Cerebellar cortex (tissue), 1 donor: ENCODE measurements at regions not wholly inside any gene's neighbourhood (a gene's known extent, or its start where the extent isn't known, plus 50 kb on each side); places are given as distances from the start of the nearest gene placed in this dataset.
"Not testable (repeated sequence)": the region's sequence is repeated elsewhere in the genome, so short reads cannot be mapped to it uniquely, and the experiment has no call there.

Source experiments
- DNase-seq: peaks from one replicate; pipeline ENCODE4 v3.0.0-alpha.2; 2015; ENCODE audit warnings: low spot score

GRCh38 chr5:158198636-158199035 is 339.7 kb upstream of the CLINT1 start:
- DNase-seq, result no peak

DNA sequence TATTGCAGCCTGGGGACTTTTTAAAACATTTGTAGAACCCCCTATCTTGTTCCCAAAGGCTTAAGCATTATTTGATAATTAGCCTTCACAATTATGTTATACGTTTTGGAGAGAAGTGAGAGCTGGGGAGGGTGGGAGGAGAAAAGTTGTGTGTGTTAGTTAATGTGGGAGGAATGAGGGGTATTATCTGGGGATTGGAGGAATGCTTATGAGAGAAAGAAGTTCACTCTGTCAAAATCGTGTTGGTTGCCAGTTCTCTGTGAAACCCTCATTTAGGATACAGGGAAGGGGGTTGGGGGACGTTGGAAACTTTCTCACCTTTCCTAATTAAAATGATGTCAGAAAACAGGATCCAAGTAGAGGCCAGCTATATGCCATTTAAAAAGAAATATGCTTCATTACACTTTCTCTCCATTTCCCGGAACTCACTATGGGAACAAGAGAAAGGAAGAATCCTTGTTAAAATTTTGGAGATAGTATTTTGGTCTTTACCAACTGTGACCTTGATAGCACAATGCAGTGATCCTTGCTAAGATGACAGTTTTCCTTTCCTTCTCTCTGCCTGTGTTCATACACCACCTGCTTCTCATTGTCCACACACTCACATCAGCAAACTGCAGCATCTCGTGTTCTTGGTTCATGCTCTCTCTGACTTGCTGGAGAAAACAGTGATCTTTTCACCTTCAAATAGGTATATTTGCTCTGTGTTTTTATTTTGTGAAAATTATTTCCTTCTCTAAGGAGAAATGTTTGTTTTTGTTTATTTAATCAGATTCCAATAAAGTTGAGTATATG is 336.7 kb upstream of the CLINT1 start:
- no peak for DNase-seq

DNA sequence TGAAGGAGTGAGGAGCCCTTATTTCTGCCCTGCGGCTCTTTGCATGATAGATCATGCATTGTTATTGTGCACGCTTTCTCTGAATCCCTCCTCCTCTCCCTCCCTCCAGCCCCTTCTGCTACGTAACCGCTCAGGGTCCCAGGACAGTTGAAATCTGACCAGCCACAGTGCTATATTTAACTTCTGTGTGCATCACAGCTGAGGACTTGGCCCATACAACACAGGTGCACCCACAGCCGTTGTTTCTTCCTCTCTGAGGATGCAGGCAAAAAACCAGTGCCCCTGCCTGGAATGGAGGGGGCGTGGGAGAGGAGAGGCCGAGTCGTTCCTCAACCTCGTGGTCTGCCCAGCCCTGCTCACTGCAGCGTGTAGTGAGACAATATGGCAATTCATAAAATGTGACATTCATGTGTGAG is 335.6 kb upstream of the CLINT1 start:
- no peak for DNase-seq

GRCh38 chr5:158193395-158193794 is 334.4 kb upstream of the CLINT1 start:
- not testable (repeated sequence) for DNase-seq

- DNase-seq, result no peak
Observed at GRCh38 chr5:158180407-158180806, 321.5 kb upstream of the CLINT1 start.

- no peak for DNase-seq
Observed at GRCh38 chr5:158179271-158179670, 320.3 kb upstream of the CLINT1 start.

GRCh38 chr5:158178535-158178934 is 319.6 kb upstream of the CLINT1 start:
- DNase-seq, result no peak

DNA sequence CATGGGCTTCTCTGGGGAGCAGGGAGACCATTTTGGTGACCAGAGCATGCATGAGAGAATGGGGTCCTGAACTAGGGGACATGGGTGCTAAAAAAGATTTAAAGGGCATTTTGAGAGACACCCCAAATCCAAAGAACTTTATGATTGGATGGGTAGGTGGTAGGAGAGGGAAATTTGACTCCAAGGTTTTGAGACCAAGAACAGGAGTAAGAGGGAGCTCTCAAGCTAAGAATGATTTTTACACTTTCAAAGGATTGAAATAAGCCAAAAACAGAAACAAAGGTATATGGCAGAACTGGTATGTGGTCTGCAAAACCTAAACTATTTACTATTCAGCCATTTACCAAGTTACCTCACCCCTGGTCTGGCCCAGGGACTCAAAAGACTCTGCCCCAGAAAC is 318.2 kb upstream of the CLINT1 start:
- no peak for DNase-seq

DNA sequence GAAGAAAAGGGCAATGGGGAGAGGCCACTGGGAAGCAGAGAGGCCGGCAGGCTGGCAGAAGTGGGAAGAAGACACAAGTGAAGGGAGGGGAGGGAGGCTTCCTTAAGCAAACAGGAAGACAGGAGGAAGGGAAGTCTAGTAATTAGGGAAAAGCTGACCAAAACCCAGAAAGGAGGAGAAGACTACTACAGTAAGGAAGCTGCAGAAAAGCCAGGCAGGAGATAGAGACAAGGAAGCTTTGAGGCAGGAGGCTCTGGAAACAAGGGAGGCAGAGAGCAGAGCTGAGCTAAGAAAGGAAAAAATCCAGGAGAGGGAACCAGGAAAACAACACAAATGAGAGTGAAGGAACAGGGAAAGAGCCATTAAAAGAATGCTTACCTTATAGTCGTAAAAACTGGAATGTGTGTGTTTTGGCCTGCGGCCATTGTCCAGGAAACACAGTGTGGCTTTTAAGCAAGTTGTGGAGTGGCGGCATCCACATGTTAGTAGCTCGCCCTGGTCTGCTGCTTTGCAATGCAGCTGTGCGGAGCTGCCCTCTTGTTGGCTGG is 317.1 kb upstream of the CLINT1 start:
- no peak for DNase-seq

- peak; percentile 74 for DNase-seq
Observed at GRCh38 chr5:158174918-158175851, 316.2 kb upstream of the CLINT1 start.

DNA sequence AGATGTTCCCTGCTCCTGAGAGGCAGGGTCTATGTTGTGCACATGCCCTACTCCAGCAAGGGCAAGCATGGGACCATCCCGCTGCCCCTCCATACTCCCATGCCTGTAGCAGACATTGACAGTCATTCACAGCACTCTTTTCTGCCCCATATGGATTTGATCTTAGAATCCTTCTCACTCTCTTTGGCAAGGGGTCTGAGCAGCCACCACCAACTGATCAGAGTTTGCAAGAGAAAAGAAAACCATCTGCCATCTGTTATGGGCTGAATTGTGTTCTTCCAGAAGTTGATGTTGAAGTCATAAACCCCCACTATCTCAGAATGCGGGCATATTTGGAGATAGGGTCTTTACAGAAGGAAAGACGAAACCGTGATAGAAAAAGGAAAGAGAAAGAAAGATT is 315.1 kb upstream of the CLINT1 start:
- DNase-seq, result no peak

- no peak for DNase-seq
Observed at GRCh38 chr5:158172005-158172404, 313.1 kb upstream of the CLINT1 start.

GRCh38 chr5:158170534-158170933 is 311.6 kb upstream of the CLINT1 start:
- DNase-seq, result no peak

- DNase-seq, result no peak
Observed at GRCh38 chr5:158170060-158170459, 311.1 kb upstream of the CLINT1 start.

- DNase-seq, result no peak
Observed at GRCh38 chr5:158166424-158166823, 307.5 kb upstream of the CLINT1 start.

- no peak for DNase-seq
Observed at GRCh38 chr5:158165647-158166046, 306.7 kb upstream of the CLINT1 start.

DNA sequence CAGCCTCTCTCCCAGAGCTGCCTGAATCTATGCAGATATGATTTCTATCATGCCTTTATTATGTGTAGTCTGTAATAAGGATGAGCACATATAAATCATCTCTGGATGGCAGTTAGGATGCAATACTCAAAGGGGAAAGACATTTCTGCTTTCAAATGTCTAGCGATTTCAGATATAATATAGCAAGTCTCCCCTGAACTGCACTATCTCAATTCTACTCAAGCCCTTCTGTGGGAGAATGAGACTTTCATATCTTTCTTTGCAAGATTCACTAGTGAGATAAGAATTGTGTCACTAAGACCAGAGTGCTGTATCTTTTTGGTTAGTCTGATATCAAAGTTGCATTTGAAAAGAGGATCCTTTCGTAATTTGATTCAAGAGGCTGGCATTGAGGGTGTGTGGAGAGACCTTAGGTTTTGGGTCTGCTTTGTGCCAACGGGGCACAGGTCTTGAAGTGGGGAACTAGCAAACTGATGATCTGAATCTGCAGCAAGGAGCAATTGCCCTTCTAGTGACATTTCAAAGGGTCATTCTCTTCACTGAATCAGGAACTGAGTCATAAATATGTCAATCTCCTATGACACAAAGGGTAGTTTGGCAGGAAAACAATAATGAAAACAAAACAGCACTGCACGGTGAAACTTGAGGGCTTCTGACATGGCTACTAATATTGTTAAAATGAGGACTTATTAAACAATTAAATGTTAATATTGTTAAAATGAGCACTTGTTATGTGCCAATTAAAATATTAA is 305.5 kb upstream of the CLINT1 start:
- DNase-seq, result no peak

GRCh38 chr5:158163451-158164295 is 304.7 kb upstream of the CLINT1 start:
- no peak for DNase-seq

- no peak for DNase-seq
Observed at GRCh38 chr5:158162479-158163034, 303.6 kb upstream of the CLINT1 start.

DNA sequence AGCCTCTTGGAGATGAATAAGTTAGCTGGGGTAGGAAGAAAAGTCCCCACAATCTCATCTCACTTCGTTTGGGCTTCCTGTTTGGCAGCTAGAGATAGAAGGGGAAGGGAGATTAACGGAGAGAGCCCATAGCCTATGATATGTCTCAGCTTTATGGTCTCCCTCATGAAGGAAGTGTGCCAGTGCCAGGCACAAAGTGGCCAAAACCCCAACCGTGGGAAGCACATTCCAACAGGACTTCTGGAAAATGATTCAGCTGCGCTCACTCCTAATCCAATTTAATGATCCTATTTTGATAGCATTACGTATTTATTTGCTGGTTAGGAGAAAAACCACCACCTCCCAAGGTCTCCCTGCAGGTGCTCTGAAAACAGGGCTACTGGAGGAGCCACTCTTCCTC is 303.1 kb upstream of the CLINT1 start:
- no peak for DNase-seq

DNA sequence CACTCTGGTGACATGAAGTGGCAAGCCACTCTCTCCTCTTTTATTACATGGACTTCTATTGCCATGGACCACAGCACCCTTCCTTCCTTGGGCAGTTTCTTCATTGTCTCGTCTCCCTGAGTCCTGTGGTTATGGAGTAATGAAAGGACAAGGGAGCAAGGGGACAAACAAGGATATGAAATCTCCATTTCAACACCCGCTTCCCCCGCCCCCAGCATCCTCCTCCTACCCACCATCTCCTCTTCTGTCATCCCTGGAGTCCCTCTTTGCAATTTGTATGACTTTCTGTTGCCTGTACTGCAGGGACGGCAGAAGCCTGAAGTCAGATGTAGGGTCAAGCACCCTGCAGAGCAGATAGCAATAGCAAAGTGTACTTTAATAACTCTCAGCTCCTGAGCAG is 300.7 kb upstream of the CLINT1 start:
- DNase-seq, result no peak
